NCI-H2107 treated with DMSO at 0.1 percent for 48 hours (cell line): ENCODE measurements at regions not wholly inside any gene's neighbourhood (a gene's known extent, or its start where the extent isn't known, plus 50 kb on each side); places are given as distances from the start of the nearest gene placed in this dataset.
A peak's percentile ranks its signal among the peaks of the same experiment; 100 is the strongest.
"Not testable (repeated sequence)": the region's sequence is repeated elsewhere in the genome, so short reads cannot be mapped to it uniquely, and the experiment has no call there.

ENCODE experiments used
- DNase-seq: peaks from one replicate; lab custom pipeline; 2025; ENCODE audit not compliant: unreplicated experiment; lab: John Stamatoyannopoulos, UW

- DNase-seq = no peak
Measured at GRCh38 chr9:71632776-71633175, 135.5 kb downstream of the CEMIP2 start.

- DNase-seq = no peak
Measured at GRCh38 chr9:71630377-71630995, 137.8 kb downstream of the CEMIP2 start.

- DNase-seq = no peak
Measured at GRCh38 chr9:71629578-71630215, 138.6 kb downstream of the CEMIP2 start.

GRCh38 chr9:71628247-71628646 is 140.1 kb downstream of the CEMIP2 start:
- DNase-seq = no peak

GRCh38 chr9:71627537-71627936 is 140.8 kb downstream of the CEMIP2 start:
- DNase-seq = no peak

GRCh38 chr9:71626395-71626794 is 141.9 kb downstream of the CEMIP2 start:
- DNase-seq = no peak

GRCh38 chr9:71624728-71625127 is 143.6 kb downstream of the CEMIP2 start:
- DNase-seq = no peak

GRCh38 chr9:71620746-71621145 is 147.6 kb downstream of the CEMIP2 start:
- no peak for DNase-seq

GRCh38 chr9:71620331-71620730 is 148.0 kb downstream of the CEMIP2 start:
- no peak for DNase-seq

GRCh38 chr9:71619926-71620325 is 148.4 kb downstream of the CEMIP2 start:
- DNase-seq = no peak

- DNase-seq = no peak
Measured at GRCh38 chr9:71614409-71615010, 153.8 kb downstream of the CEMIP2 start.

- no peak for DNase-seq
Measured at GRCh38 chr9:71612889-71613288, 155.4 kb downstream of the CEMIP2 start.

GRCh38 chr9:71609448-71609830 is 158.9 kb downstream of the CEMIP2 start:
- no peak for DNase-seq

- DNase-seq = no peak
Measured at GRCh38 chr9:71608825-71609447, 159.4 kb downstream of the CEMIP2 start.

- DNase-seq = no peak
Measured at GRCh38 chr9:71608021-71608420, 160.3 kb downstream of the CEMIP2 start.

GRCh38 chr9:71607461-71607881 is 160.8 kb downstream of the CEMIP2 start:
- no peak for DNase-seq

GRCh38 chr9:71604197-71605063 is 163.9 kb downstream of the CEMIP2 start:
- DNase-seq = peak; percentile 31

- no peak for DNase-seq
Measured at GRCh38 chr9:71602652-71603051, 165.7 kb downstream of the CEMIP2 start.

GRCh38 chr9:71595762-71596161 is 172.6 kb downstream of the CEMIP2 start:
- not testable (repeated sequence) for DNase-seq

- DNase-seq = no peak
Measured at GRCh38 chr9:71594541-71594940, 173.8 kb downstream of the CEMIP2 start.

- no peak for DNase-seq
Measured at GRCh38 chr9:71592400-71592799, 175.9 kb downstream of the CEMIP2 start.
